ENCODE measurements at regions not wholly inside any gene's neighbourhood (a gene's known extent, or its start where the extent isn't known, plus 50 kb on each side); places are given as distances from the start of the nearest gene placed in this dataset.
"Not testable (repeated sequence)": the region's sequence is repeated elsewhere in the genome, so short reads cannot be mapped to it uniquely, and the experiment has no call there.

DNA sequence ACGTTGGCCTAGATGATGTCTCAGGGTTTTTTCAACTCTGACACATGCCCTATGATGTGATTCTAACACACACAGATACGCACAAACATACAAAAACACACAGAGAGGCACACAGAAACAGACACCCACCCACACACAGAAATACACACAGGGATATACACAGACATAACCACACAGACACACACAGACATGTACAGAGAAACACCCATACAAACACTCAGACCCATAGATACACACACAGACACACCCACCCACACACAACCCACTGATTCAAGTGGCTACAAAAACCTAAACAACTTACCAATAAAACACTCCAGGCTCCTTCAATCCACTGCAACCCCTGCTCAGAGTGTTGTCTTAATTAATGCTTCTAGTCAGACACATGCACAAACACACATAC lies 244.6 kb upstream of the CCL2 start:
- no CpG with 5 or more reads among the region's 2 CpGs for WGBS (ENCODE audit: insufficient coverage, insufficient read length)
- no peaks in the 10 kb centered on the region for H3K36me3 ChIP-seq (ENCODE audit: control insufficient read depth, insufficient read depth, low read length)
- no peaks in the 10 kb centered on the region for H3K27me3 ChIP-seq (ENCODE audit: control insufficient read depth, insufficient read depth, low read length)
- H3K27ac ChIP-seq (ENCODE audit: low read length): no peak overlapping the region
- H3K9me3 ChIP-seq (ENCODE audit: control insufficient read depth, insufficient read depth, low read length): no peaks in the 10 kb centered on the region
- H3K4me3 ChIP-seq (ENCODE audit: low read length): no peak overlapping the region
- DNase-seq (ENCODE audit: low read depth, low spot score): no peak
- H3K4me1 ChIP-seq (ENCODE audit: control insufficient read depth, insufficient read depth, low read length): 0 out of 2 replicates have a peak, but pooled peaks cover 2% of the 10 kb centered on the region

DNA sequence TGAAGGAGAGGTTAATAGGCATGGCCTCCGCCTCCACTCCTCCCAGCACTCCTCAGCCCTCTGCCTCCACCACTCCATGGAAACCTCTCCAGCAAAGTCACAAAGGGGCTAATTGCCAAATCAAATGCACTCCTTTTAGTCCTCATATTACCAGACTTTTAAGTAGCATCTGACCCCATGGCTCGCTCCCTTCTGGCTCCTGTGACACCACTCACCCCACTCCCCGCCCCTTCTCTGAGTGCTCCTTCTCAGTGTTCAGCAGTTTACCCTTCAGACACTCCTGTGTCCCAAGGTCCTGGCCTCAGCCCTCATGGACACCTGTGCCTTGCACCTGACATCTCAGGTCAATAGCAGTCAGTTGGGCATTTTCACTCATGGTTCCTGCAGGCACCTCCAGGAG lies 243.5 kb upstream of the CCL2 start:
- no peaks in the 10 kb centered on the region for H3K9me3 ChIP-seq (ENCODE audit: control insufficient read depth, insufficient read depth, low read length)
- 0 out of 2 replicates have a peak, but pooled peaks cover 2% of the 10 kb centered on the region for H3K4me1 ChIP-seq (ENCODE audit: control insufficient read depth, insufficient read depth, low read length)
- no CpG with 5 or more reads among the region's 3 CpGs for WGBS (ENCODE audit: insufficient coverage, insufficient read length)
- DNase-seq (ENCODE audit: low read depth, low spot score): no peak
- no peak overlapping the region for H3K27ac ChIP-seq (ENCODE audit: low read length)
- no peak overlapping the region for H3K4me3 ChIP-seq (ENCODE audit: low read length)
- no peaks in the 10 kb centered on the region for H3K36me3 ChIP-seq (ENCODE audit: control insufficient read depth, insufficient read depth, low read length)
- no peaks in the 10 kb centered on the region for H3K27me3 ChIP-seq (ENCODE audit: control insufficient read depth, insufficient read depth, low read length)

DNA sequence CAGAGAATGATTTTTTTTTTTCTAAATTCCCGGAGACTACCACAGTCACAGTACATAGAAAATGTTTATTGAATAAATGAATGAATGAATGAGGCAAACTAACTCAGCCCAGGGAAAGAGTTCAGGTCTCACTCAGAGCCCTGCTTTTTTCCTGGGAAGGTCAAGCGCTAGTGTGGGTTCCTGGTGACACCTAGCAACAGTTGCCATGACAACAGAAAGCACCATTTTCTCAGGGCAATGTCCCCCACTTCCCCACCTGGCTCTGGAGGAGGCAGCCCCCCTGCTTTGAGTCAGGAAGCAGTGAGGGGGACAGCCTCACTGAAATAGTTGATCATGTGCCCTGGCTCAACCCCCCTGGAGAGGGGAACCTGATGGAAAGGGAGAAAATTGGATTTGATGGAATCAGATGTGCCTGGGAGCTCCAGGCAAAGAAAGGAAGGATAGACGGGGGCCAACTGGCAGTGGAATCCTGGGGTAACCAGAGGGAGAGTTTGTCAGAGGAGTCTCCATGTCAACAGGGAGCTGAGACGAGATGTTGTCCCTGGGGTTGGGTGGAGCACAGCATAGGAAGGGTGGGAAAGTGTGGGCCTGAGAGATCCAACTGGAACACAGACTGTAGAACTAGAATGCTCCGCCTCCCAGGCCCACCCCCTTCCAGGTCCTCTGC lies 242.2 kb upstream of the CCL2 start:
- no peaks in the 10 kb centered on the region for H3K9me3 ChIP-seq (ENCODE audit: control insufficient read depth, insufficient read depth, low read length)
- WGBS (ENCODE audit: insufficient coverage, insufficient read length): no CpG with 5 or more reads among the region's 5 CpGs
- 0 out of 2 replicates have a peak, but pooled peaks cover 2% of the 10 kb centered on the region for H3K4me1 ChIP-seq (ENCODE audit: control insufficient read depth, insufficient read depth, low read length)
- H3K36me3 ChIP-seq (ENCODE audit: control insufficient read depth, insufficient read depth, low read length): no peaks in the 10 kb centered on the region
- no peaks in the 10 kb centered on the region for H3K27me3 ChIP-seq (ENCODE audit: control insufficient read depth, insufficient read depth, low read length)
- no peak for DNase-seq (ENCODE audit: low read depth, low spot score)
- no peak overlapping the region for H3K4me3 ChIP-seq (ENCODE audit: low read length)
- no peak overlapping the region for H3K27ac ChIP-seq (ENCODE audit: low read length)

DNA sequence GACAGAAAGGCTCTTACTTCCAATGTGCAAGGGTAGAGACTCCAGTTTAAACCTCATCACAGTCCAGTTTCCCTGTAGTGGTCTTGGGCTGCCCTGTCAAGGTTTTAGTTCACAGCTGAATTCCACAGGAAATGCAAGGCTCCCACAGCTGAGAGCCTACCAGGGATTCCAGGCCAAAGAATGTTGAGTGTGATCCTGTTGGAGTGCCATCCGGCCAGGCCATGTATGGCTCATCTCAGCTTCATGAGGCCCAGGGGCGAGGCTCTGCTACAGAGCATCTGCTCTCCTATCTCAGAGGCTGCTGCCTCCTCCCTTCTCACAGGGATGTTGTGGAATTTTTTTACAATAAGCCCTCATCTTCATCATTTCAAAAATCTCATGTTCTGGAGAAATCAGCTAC lies 239.8 kb upstream of the CCL2 start:
- 0 out of 2 replicates have a peak, but pooled peaks cover 2% of the 10 kb centered on the region for H3K4me1 ChIP-seq (ENCODE audit: control insufficient read depth, insufficient read depth, low read length)
- WGBS (ENCODE audit: insufficient coverage, insufficient read length): no CpG with 5 or more reads among the region's 2 CpGs
- H3K27me3 ChIP-seq (ENCODE audit: control insufficient read depth, insufficient read depth, low read length): no peaks in the 10 kb centered on the region
- H3K4me3 ChIP-seq (ENCODE audit: low read length): no peak overlapping the region
- no peak overlapping the region for H3K27ac ChIP-seq (ENCODE audit: low read length)
- no peaks in the 10 kb centered on the region for H3K9me3 ChIP-seq (ENCODE audit: control insufficient read depth, insufficient read depth, low read length)
- no peak for DNase-seq (ENCODE audit: low read depth, low spot score)
- no peaks in the 10 kb centered on the region for H3K36me3 ChIP-seq (ENCODE audit: control insufficient read depth, insufficient read depth, low read length)

DNA sequence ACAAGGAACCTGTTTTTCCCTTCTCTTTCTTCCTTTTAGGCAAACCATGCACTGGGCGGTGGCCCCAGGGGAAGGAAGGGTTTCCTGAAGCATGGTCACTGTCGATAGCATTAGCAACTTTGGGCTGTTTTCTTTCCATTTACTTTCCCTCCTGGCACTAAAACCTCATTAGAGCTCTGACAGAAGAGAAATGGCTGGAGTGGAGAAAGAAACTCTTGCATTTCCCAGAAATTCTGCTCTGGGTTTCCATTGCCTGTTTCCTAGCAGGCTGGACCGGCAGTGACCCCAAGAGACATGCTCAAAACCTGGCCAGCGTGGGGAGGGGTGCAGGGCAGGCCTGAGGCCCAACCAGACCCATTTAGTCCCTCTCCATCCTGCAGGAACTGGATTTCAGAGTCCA lies 230.7 kb upstream of the CCL2 start:
- no peak overlapping the region for H3K4me3 ChIP-seq (ENCODE audit: low read length)
- no CpG with 5 or more reads among the region's 4 CpGs for WGBS (ENCODE audit: insufficient coverage, insufficient read length)
- no peaks in the 10 kb centered on the region for H3K4me1 ChIP-seq (ENCODE audit: control insufficient read depth, insufficient read depth, low read length)
- DNase-seq (ENCODE audit: low read depth, low spot score): no peak
- H3K36me3 ChIP-seq (ENCODE audit: control insufficient read depth, insufficient read depth, low read length): no peaks in the 10 kb centered on the region
- no peaks in the 10 kb centered on the region for H3K9me3 ChIP-seq (ENCODE audit: control insufficient read depth, insufficient read depth, low read length)
- no peak overlapping the region for H3K27ac ChIP-seq (ENCODE audit: low read length)
- no peaks in the 10 kb centered on the region for H3K27me3 ChIP-seq (ENCODE audit: control insufficient read depth, insufficient read depth, low read length)

DNA sequence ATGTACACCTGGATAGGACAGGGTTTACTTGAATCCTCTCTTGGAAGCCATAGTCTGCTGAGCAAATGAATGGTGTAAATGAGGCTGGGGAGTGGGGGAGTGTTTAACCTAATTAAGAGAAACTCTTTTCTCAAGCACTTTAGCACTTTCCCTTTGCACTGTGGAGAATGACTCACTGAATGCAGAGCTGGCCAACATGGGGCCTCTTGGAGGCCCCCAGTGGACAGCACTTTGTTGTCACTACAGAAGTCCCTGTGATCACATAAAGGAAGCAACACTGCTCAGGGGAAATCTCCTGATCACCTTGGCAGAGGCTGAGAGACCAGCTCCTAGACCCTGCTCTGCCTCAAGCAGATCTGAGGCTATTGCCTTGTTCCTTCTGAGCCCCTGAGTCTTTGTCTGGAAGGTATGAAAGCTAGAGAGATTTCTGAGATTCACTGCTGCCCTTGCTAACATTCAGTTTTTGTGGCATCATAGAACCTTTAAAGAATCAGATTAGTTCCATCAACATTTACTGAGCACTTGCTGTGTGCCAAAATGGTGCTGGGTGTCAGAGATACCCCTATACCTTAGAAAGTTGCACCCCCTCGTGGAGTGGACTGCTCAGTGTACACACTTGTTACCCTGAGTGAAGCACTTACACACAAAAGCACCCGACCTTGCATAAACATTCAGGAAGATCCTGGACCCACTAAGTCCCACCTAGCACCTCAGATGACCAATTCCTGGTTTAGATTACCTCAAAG lies 230.1 kb upstream of the CCL2 start:
- Histone ChIP-seq H3K4me3 (ENCODE audit: low read length) (no peak overlapping the region), H3K27ac (ENCODE audit: low read length) (no peak overlapping the region), H3K4me1 (ENCODE audit: control insufficient read depth, insufficient read depth, low read length) (no peaks in the 10 kb centered on the region), H3K27me3 (ENCODE audit: control insufficient read depth, insufficient read depth, low read length) (no peaks in the 10 kb centered on the region), H3K36me3 (ENCODE audit: control insufficient read depth, insufficient read depth, low read length) (no peaks in the 10 kb centered on the region), H3K9me3 (ENCODE audit: control insufficient read depth, insufficient read depth, low read length) (no peaks in the 10 kb centered on the region)
- no peak for DNase-seq (ENCODE audit: low read depth, low spot score)
- WGBS (ENCODE audit: insufficient coverage, insufficient read length): no CpG with 5 or more reads among the region's 2 CpGs

DNA sequence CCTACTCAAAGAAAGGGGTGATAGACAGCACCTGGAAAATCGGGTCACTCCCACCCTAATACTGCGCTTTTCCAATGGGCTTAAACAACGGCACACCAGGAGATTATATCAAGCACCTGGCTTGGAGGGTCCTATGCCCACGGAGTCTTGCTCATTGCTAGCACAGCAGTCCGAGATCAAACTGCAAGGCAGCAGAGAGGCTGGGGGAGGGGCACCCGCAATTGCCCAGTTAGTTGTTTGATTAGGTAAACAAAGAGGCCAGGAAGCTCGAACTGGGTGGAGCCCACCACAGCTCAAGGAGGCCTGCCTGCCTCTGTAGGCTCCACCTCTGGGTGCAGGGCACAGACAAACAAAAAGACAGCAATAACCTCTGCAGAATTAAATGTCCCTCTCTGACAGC lies 224.5 kb upstream of the CCL2 start:
- H3K27me3 ChIP-seq (ENCODE audit: control insufficient read depth, insufficient read depth, low read length); DNase-seq (ENCODE audit: low read depth, low spot score); H3K9me3 ChIP-seq (ENCODE audit: control insufficient read depth, insufficient read depth, low read length); H3K36me3 ChIP-seq (ENCODE audit: control insufficient read depth, insufficient read depth, low read length); H3K4me3 ChIP-seq (ENCODE audit: low read length); H3K27ac ChIP-seq (ENCODE audit: low read length); H3K4me1 ChIP-seq (ENCODE audit: control insufficient read depth, insufficient read depth, low read length): not testable (repeated sequence)
- no CpG with 5 or more reads among the region's 7 CpGs for WGBS (ENCODE audit: insufficient coverage, insufficient read length)

DNA sequence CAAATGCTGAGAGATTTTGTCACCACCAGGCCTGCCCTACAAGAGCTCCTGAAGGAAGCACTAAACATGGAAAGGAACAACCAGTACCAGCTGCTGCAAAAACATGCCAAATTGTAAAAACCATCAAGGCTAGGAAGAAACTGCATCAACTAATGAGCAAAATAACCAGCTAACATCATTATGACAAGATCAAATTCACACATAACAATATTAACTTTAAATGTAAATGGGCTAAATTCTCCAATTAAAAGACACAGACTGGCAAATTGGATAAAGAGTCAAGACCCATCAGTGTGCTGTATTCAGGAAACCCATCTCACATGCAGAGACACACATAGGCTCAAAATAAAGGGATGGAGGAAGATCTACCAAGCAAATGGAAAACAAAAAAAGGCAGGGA lies 222.8 kb upstream of the CCL2 start:
- H3K27ac ChIP-seq (ENCODE audit: low read length); DNase-seq (ENCODE audit: low read depth, low spot score); H3K4me1 ChIP-seq (ENCODE audit: control insufficient read depth, insufficient read depth, low read length): not testable (repeated sequence)

DNA sequence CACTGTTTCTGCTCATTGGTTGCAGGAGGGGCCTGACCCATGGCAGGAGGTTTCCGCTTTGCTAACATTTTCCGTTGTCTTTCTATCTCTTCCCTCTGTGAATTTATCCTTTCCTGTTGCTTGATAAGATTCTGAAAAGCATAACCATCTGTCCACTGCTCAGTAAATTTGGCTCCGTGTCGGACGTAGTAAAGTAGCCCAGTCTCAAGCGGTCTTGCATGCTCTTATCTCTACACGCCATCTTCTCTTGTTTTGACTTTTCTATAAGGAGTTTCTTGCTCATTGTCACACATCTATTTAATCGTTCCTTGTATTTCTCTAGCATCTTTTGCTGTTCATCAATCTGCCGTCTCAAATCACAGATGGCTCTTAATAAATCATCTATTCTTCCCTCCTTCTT lies 216.3 kb upstream of the CCL2 start:
- H3K4me3 ChIP-seq (ENCODE audit: low read length); H3K4me1 ChIP-seq (ENCODE audit: control insufficient read depth, insufficient read depth, low read length); H3K27me3 ChIP-seq (ENCODE audit: control insufficient read depth, insufficient read depth, low read length); H3K27ac ChIP-seq (ENCODE audit: low read length); DNase-seq (ENCODE audit: low read depth, low spot score); H3K36me3 ChIP-seq (ENCODE audit: control insufficient read depth, insufficient read depth, low read length); H3K9me3 ChIP-seq (ENCODE audit: control insufficient read depth, insufficient read depth, low read length): not testable (repeated sequence)
- WGBS (ENCODE audit: insufficient coverage, insufficient read length): no CpG with 5 or more reads among the region's 9 CpGs

More for the DNA sequence above, 222.8 kb upstream of the CCL2 start:
- not testable (repeated sequence) for H3K27me3 ChIP-seq (ENCODE audit: control insufficient read depth, insufficient read depth, low read length); H3K4me3 ChIP-seq (ENCODE audit: low read length); H3K9me3 ChIP-seq (ENCODE audit: control insufficient read depth, insufficient read depth, low read length); H3K36me3 ChIP-seq (ENCODE audit: control insufficient read depth, insufficient read depth, low read length)

DNA sequence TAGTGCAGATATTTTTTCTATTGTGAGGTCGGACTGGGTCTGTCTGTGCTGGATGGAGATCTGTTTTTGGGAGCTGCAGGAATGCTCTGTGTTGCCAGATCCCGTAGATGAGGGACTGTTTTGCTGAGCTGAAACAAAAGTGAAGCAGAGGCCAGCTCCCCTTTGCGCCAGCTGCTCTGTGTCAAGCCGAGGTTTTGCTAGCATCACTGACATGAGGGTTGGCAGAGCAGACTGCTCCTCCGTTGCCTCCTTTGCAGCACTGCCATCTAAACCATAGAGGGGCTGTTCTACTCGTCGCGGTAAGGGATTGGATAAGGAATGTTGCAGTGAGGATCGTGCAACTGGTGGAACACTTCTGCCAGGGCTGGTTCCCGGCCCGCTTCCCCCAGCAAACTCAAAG lies 215.9 kb upstream of the CCL2 start:
- WGBS (ENCODE audit: insufficient coverage, insufficient read length): no CpG with 5 or more reads among the region's 11 CpGs
- not testable (repeated sequence) for H3K4me1 ChIP-seq (ENCODE audit: control insufficient read depth, insufficient read depth, low read length); H3K27ac ChIP-seq (ENCODE audit: low read length); DNase-seq (ENCODE audit: low read depth, low spot score); H3K36me3 ChIP-seq (ENCODE audit: control insufficient read depth, insufficient read depth, low read length); H3K4me3 ChIP-seq (ENCODE audit: low read length); H3K9me3 ChIP-seq (ENCODE audit: control insufficient read depth, insufficient read depth, low read length); H3K27me3 ChIP-seq (ENCODE audit: control insufficient read depth, insufficient read depth, low read length)

Data from iPS DF 6.9 (cell line).